GM18909 (cell line): ENCODE measurements at regions not wholly inside any gene's neighbourhood (a gene's known extent, or its start where the extent isn't known, plus 50 kb on each side); places are given as distances from the start of the nearest gene placed in this dataset.
"Not testable (repeated sequence)": the region's sequence is repeated elsewhere in the genome, so short reads cannot be mapped to it uniquely, and the experiment has no call there.

Experiments used
- ATAC-seq: cut with Tn5 transposase; IDR thresholded peaks from one replicate; pipeline ENCODE4 v1.9.1; 2021; ENCODE audit warnings: mild to moderate bottlenecking; ENCODE audit not compliant: unreplicated experiment, poor library complexity

GRCh38 chr13:111679645-111680044 lies 359.2 kb downstream of the TEX29 start:
- ATAC-seq = not testable (repeated sequence)

GRCh38 chr13:111680100-111680499 lies 359.7 kb downstream of the TEX29 start:
- ATAC-seq = not testable (repeated sequence)

- not testable (repeated sequence) for ATAC-seq
These were observed 371.6 kb downstream of the TEX29 start for GRCh38 chr13:111692028-111692427.

DNA sequence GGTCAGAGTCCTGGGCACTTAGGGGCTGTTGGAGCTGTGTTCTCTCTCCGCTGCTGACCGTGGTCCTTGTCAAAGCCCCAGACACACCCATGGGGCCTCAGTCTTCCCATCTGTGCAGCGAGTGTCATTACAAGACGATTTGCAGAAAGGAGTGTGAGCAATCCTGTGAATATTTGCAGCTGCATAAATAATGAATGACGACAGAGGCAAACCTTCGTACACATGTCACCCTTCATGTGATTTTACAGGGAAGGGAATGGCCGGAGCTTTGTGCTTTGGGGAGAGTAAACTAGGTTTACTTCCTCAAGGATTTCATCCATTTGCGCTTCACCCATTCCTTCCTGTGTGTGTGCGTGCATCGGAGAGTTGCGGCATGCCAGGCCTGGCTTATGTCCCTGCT lies 370.8 kb upstream of the SOX1 start:
- ATAC-seq = not testable (repeated sequence)

GRCh38 chr13:111702059-111702458 lies 364.9 kb upstream of the SOX1 start:
- not testable (repeated sequence) for ATAC-seq
